HG02642 (cell line): ENCODE measurements at regions not wholly inside any gene's neighbourhood (a gene's known extent, or its start where the extent isn't known, plus 50 kb on each side); places are given as distances from the start of the nearest gene placed in this dataset.

Source experiments
- ATAC-seq: cut with Tn5 transposase; IDR thresholded peaks from one replicate; pipeline ENCODE4 v1.9.1; 2021; ENCODE audit warnings: mild to moderate bottlenecking; ENCODE audit not compliant: unreplicated experiment, poor library complexity

DNA sequence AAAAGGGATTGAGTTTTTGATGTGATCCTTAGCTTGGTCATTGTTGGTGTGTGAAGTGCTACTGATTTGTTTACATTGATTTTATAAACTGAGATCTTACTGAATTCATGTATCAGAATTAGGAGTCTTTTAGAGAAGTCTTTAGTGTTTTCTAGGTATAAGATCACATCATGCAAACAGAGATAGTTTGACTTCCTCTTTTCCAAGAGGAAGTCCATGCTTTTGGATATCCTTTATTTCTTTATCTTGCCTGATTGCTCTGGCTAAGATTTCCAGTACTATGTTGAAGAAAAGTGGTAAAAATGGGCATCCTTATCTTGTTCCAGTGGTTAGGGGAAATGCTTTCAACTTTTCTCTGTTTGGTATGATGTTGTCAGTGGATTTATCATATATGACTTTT lies 561.2 kb upstream of the SLITRK1 start:
- no peak for ATAC-seq

- ATAC-seq, result no peak
Measured at GRCh38 chr13:84439108-84439507, 556.8 kb upstream of the SLITRK1 start.

DNA sequence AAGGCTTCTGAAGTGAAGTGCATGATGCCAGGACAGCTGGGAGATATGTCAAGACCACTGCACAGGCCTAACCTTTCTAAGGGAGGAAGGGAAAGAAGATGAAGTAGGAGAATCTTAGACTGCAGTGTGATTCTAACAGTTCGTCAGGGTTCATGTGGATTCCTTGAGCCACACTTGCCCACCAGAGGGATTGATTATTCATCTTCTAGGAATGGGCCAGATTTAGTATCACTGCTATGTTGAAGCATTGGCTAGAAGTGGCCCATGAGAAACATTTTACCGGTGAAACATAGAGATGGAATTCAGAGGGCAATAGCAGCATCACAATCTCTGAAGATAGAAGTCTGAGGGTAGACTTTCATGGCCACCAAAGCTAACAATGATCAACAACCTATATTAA lies 550.8 kb upstream of the SLITRK1 start:
- ATAC-seq, result no peak

- no peak for ATAC-seq
Measured at GRCh38 chr13:84431646-84432045, 549.4 kb upstream of the SLITRK1 start.

DNA sequence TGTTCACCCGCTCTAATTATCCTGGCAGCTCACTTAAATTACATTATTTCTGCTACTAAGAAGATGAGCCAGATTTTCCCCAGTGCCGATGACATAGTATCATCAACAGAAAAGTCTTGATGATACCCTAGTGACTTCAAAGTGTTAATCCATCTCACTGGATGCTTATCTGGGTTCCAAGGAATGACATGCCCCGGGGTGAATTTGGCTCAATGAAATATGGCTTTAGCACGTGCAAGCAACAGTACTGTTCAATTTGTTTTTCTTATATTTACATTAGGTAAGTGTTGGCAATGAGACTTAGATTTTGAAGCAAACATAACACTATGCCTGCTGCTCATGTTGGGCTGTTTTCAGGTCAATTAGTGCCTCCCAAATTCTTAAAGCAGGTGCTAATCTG lies 548.2 kb upstream of the SLITRK1 start:
- no peak for ATAC-seq

DNA sequence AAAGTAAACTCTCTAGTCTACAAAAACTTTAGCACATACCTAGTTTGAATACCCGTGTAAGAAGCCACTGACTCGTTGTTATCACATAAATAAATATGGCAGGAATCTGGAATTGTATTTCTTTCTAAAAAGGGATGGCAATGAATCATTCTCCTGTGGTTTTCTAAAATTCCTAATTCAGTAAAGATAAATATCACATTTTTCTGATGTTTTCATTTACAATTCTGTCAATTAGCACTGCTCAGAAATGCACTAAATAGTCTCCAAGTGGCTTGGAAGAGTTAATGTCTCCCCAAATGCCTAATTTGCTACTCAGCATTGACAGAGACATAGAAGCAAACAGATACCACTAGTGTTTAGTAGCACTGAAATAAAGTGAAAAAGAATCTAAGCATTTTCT lies 547.7 kb upstream of the SLITRK1 start:
- ATAC-seq, result no peak

DNA sequence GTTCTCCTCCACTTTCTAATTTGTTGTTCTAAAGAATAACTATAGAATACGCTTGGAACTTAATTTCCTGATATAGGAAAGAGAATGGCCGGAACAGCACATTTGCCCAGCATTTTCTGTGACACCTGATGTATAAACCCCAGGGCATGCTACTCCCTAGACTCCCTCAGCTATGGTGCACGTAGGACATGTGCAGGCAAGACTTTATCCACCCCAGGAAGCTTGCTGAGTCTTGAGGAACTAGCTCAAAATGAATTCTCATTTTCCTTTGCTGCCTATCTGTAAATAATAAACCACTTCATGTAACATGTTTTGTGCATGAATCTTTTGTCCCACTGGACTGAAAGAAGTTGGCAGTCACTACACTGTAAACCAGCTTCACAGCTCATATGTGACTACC lies 535.8 kb upstream of the SLITRK1 start:
- no peak for ATAC-seq

DNA sequence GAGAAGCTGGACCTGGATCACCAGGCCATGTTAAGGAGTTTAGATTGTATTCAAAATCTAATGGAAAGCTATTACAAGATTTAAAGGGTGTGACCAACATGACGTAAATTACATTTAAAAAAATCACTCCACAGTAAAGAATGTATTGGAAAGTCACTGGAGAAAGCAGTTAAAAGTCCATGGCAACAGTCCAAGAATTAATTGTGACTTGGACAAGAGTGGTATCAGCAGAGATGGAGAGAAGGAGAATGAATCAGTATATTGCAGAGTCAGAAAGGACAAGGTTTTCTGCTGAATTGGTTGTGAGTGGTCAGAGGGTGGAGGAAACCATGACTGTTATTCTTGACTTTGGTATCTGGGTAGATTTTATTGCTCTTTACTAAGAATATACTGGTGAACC lies 535.1 kb upstream of the SLITRK1 start:
- no peak for ATAC-seq

DNA sequence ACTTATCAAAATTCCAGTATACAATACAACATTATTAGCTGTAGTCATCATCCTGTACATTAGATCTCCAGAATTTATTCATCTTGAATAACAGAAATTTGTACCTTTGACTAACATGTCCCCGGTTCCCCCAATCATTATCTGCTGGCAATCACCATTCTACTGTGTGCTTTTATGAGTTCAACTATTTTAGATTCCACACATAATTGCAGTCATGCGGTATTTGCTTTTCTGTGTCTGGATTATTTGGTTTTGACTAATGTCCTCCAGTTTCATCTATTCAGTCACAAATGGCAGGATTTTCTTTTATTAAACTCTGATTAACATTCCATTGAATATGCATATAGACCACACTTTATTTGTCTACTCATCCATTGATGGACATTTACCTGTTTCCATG lies 530.7 kb upstream of the SLITRK1 start:
- no peak for ATAC-seq

- ATAC-seq, result no peak
Measured at GRCh38 chr13:84405286-84405685, 523.0 kb upstream of the SLITRK1 start.

DNA sequence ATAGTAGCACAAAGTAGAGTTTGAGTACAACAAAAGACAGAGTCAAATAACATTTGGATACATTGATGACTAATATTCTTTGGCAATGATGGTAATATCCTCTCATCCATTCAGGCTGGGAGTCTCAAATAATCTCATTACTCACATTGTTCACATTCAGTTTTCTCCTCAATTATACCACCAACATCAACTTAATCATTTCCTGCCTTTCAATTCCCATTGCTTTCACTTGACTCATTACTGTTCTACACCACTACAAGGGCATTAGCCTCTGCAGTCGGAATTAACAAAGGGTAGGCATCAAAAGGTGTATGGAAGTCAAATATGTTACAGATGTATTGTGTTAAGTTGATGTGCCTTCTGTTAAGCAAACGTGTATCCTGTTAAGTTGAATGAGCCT lies 518.4 kb upstream of the SLITRK1 start:
- no peak for ATAC-seq

- ATAC-seq, result no peak
Measured at GRCh38 chr13:84399320-84400085, 517.2 kb upstream of the SLITRK1 start.

- ATAC-seq, result no peak
Measured at GRCh38 chr13:84393981-84394625, 511.8 kb upstream of the SLITRK1 start.

DNA sequence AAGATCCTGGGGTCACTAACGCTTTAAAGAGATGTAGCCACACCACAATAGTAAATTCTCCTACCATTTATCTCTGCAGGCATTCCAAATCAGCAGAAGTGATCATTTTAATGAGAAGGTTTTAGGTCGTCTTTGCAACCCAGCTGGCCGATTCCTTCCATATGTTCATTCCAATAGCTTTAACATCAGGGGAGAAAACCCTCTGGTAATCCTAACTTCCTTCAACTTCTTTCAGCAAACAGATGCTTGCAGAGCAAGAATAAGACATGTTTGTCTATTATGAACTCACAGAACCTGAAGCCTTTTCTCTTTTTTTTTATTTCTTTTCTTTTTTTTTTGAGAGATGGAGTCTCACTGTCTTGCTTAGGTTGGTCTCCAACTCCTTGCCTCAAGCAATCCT lies 498.6 kb upstream of the SLITRK1 start:
- ATAC-seq, result no peak

- no peak for ATAC-seq
Measured at GRCh38 chr13:84377106-84377505, 494.8 kb upstream of the SLITRK1 start.

- no peak for ATAC-seq
Measured at GRCh38 chr13:84366506-84366905, 484.2 kb upstream of the SLITRK1 start.

DNA sequence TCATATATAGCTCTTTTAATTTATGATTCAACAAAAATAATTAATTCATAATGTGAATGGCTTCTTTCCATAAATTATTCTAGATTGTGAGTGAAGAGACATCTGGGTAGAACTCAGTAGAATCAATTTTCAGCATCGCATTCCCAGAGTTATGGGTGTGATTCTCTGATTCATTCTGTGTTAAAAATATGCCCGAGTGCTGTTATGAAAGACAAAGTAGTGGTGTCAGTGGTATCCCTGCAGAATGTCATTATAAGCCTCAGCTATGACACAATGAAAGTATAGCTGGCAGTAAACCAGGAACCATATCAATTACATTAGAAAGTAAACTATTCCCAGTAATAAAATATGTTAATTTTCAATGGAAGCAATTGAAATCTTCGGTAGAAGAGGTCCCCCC lies 480.5 kb upstream of the SLITRK1 start:
- no peak for ATAC-seq

GRCh38 chr13:84360822-84361221 lies 478.5 kb upstream of the SLITRK1 start:
- ATAC-seq, result no peak

- ATAC-seq, result no peak
Measured at GRCh38 chr13:84358601-84359000, 476.3 kb upstream of the SLITRK1 start.

DNA sequence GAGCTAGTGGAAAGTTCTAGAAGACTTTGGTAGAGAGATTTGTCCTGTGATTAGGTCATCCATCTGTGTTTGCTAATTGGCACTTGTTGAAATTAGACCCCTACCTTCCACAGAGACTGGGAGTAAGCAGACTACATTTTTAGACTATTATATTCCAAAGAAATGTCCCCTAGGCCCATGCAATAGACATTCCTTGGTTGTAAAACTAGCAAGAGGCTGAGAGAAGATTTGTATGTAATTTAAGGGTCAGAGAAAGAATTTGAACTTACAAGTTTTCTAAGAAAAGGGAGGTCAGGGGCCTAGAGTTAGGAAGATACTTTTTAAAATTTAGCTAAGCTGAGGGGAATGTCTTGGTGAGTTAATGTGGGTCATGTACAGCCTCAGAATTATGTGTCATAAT lies 470.7 kb upstream of the SLITRK1 start:
- no peak for ATAC-seq

GRCh38 chr13:84339456-84339855 lies 457.2 kb upstream of the SLITRK1 start:
- ATAC-seq, result no peak

DNA sequence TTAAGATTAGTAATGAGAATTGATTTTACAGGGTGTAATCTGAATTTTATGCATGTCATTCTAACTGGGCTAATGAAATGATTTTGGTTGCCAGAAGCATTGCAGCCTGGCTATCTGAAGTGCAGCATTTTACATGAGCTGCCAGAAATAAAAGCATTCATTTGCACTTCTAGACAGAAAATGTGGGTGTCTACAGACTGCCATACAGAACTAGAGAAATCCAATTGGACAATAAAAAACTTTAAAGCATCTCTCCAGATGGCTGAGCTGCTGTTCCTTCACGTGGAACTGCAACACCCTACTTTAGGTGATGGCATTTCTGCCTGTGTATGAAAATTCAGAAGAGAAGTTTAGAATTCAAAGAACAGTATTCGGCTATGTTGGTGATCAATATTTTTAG lies 450.1 kb upstream of the SLITRK1 start:
- no peak for ATAC-seq
